AML-193 (cell line): ENCODE measurements at regions not wholly inside any gene's neighbourhood (a gene's known extent, or its start where the extent isn't known, plus 50 kb on each side); places are given as distances from the start of the nearest gene placed in this dataset.
A peak's percentile ranks its signal among the peaks of the same experiment; 100 is the strongest.

Experiments used
- DNase-seq, 2 experiments: peaks; one replicate each; lab custom pipeline; 2025; lab: John Stamatoyannopoulos, UW

GRCh38 chr4:11543706-11544105, 115.0 kb upstream of the HS3ST1 start:
- DNase-seq = no peak

- no peak for DNase-seq
Measured at GRCh38 chr4:11542952-11543351, 114.3 kb upstream of the HS3ST1 start.

GRCh38 chr4:11537846-11538245, 109.2 kb upstream of the HS3ST1 start:
- DNase-seq = no peak

GRCh38 chr4:11535333-11535732, 106.6 kb upstream of the HS3ST1 start:
- no peak for DNase-seq

GRCh38 chr4:11534623-11535302, 106.1 kb upstream of the HS3ST1 start:
- no peak for DNase-seq

GRCh38 chr4:11532138-11532537, 103.4 kb upstream of the HS3ST1 start:
- no peak for DNase-seq

- no peak for DNase-seq
Measured at GRCh38 chr4:11529625-11530201, 101.0 kb upstream of the HS3ST1 start.

GRCh38 chr4:11525085-11525484, 96.4 kb upstream of the HS3ST1 start:
- DNase-seq = no peak

- DNase-seq = no peak
Measured at GRCh38 chr4:11518754-11519153, 90.1 kb upstream of the HS3ST1 start.

GRCh38 chr4:11514779-11515419, 86.2 kb upstream of the HS3ST1 start:
- no peak for DNase-seq

- no peak for DNase-seq
Measured at GRCh38 chr4:11514003-11514402, 85.3 kb upstream of the HS3ST1 start.

- no peak for DNase-seq
Measured at GRCh38 chr4:11512871-11513270, 84.2 kb upstream of the HS3ST1 start.

- DNase-seq = no peak
Measured at GRCh38 chr4:11511321-11511720, 82.6 kb upstream of the HS3ST1 start.

- DNase-seq = no peak
Measured at GRCh38 chr4:11507920-11508319, 79.2 kb upstream of the HS3ST1 start.

- no peak for DNase-seq
Measured at GRCh38 chr4:11506194-11506593, 77.5 kb upstream of the HS3ST1 start.

- DNase-seq = no peak
Measured at GRCh38 chr4:11505221-11505971, 76.7 kb upstream of the HS3ST1 start.

GRCh38 chr4:11503166-11503565, 74.5 kb upstream of the HS3ST1 start:
- DNase-seq = no peak

- no peak for DNase-seq
Measured at GRCh38 chr4:11497972-11498371, 69.3 kb upstream of the HS3ST1 start.

GRCh38 chr4:11497212-11497806, 68.6 kb upstream of the HS3ST1 start:
- DNase-seq = peak; percentile 34 to 50

- no peak for DNase-seq
Measured at GRCh38 chr4:11496351-11496829, 67.7 kb upstream of the HS3ST1 start.

- no peak for DNase-seq
Measured at GRCh38 chr4:11495818-11496217, 67.1 kb upstream of the HS3ST1 start.

GRCh38 chr4:11495291-11495690, 66.6 kb upstream of the HS3ST1 start:
- DNase-seq = no peak
